Right lobe of liver (tissue), 6 donors: ENCODE measurements at regions not wholly inside any gene's neighbourhood (a gene's known extent, or its start where the extent isn't known, plus 50 kb on each side); places are given as distances from the start of the nearest gene placed in this dataset.

Experiments used
- ATAC-seq, 4 donors: fragments of 200-7000 bp; cut with Tn5 transposase; one replicate each; pipeline ENCODE4 v1.9.1; 2020; ENCODE audit warnings: mild to moderate bottlenecking in 4 of 4, moderate library complexity in 4 of 4
- DNase-seq, 3 donors: peaks; one replicate each; pipeline ENCODE4 v3.0.0-alpha.2; 2020
- H3K27ac ChIP-seq, 3 donors: fragments of 200-600 bp; one replicate each; pipeline ENCODE4 v1.8.0; 2022
- H3K27me3 ChIP-seq, 2 donors: fragments of 200-600 bp; one replicate each; pipeline ENCODE4 v1.8.0; 2022
- H3K36me3 ChIP-seq, 4 donors: fragments of 200-600 bp; sonication (generic) in 1 of 4; one replicate each; pipeline versions ENCODE4 v1.5.1 to v1.8.0; 2017 to 2022; ENCODE audit warnings: control low read depth in 1 of 4
- H3K4me1 ChIP-seq, 4 donors: fragments of 200-600 bp; sonication (generic) in 1 of 4; one replicate each; pipeline versions ENCODE4 v1.5.1 to v1.8.0; 2017 to 2022; ENCODE audit warnings: control low read depth in 1 of 4
- H3K4me3 ChIP-seq, 3 donors: fragments of 200-600 bp; one replicate each; pipeline ENCODE4 v1.8.0; 2022
- H3K9me3 ChIP-seq, 4 donors: fragments of 200-600 bp; sonication (generic) in 1 of 4; one replicate each; pipeline versions ENCODE4 v1.5.1 to v1.8.0; 2017 to 2022; ENCODE audit warnings: control low read depth in 1 of 4
- CTCF ChIP-seq, 4 donors: fragments of 200-600 bp in 3 of 4; fragments of 450-650 bp in 1 of 4; IDR thresholded peaks; one replicate each; pipeline versions ENCODE4 v1.5.1 to v1.8.0; 2016 to 2022; ENCODE audit warnings: antibody characterized with exemption in 4 of 4, mild to moderate bottlenecking in 2 of 4
- POLR2A ChIP-seq: fragments of 450-650 bp; IDR thresholded peaks from one replicate; pipeline ENCODE4 v1.6.1; 2017; ENCODE audit warnings: antibody characterized with exemption, mild to moderate bottlenecking
- WGBS: methylation state at CpG from one replicate; pipeline ENCODE4 v1.1.6; 2018; ENCODE audit warnings: low coverage, low lambda C conversion rate; ENCODE audit not compliant: insufficient coverage; ENCODE audit errors: missing lambda C conversion rate; 5-methylcytosine and 5-hydroxymethylcytosine counted together
- intact Hi-C, 2 donors: fragments of 100-400 bp; cut with DNase I; formaldehyde crosslinking; loops; one replicate each; pipeline versions ENCODE4 v1.11.2 to v1.14.1; 2022
- donor health status: DM: no; HTN: yes; CAD: no.
- donor health status: DM: no; HTN: no; CAD: no.
- donor health status: DM: no; HTN: no; CAD: no.
- donor health status: DM: no; HTN: yes; CAD: no.
- donor health status: DM: no; HTN: yes; CAD: no.

- DNase-seq: no peak
- no peaks in the 10 kb centered on the region for H3K4me1 ChIP-seq
- no peak overlapping the region for H3K4me3 ChIP-seq
- H3K36me3 ChIP-seq: no peaks in the 10 kb centered on the region
- no peak for ATAC-seq
- H3K27me3 ChIP-seq: no peaks in the 10 kb centered on the region
- WGBS: 20% methylated on average over 2 of the region's 2 CpGs
- H3K9me3 ChIP-seq: no peaks in the 10 kb centered on the region
- intact Hi-C loops: no loop called here
- no peak overlapping the region for H3K27ac ChIP-seq
- TF ChIP-seq CTCF (IDR thresholded peaks at IDR 0.05) (no peak), POLR2A (no peak)
Observed at GRCh38 chr1:14323568-14324247, 274.8 kb upstream of the KAZN start.

- TF ChIP-seq CTCF (IDR thresholded peaks at IDR 0.05): no peak
- no peak for TF ChIP-seq POLR2A
- Histone ChIP-seq H3K4me3 (no peak overlapping the region), H3K9me3 (no peaks in the 10 kb centered on the region), H3K27me3 (no peaks in the 10 kb centered on the region), H3K36me3 (no peaks in the 10 kb centered on the region), H3K27ac (no peak overlapping the region), H3K4me1 (no peaks in the 10 kb centered on the region)
- intact Hi-C loops: no loop called here
- WGBS: 19% methylated on average over 2 of the region's 2 CpGs
- ATAC-seq: no peak
- DNase-seq: no peak
Observed at GRCh38 chr1:14324248-14324630, 274.2 kb upstream of the KAZN start.

- Histone ChIP-seq H3K27ac (no peak overlapping the region), H3K9me3 (no peaks in the 10 kb centered on the region), H3K36me3 (no peaks in the 10 kb centered on the region), H3K4me1 (no peaks in the 10 kb centered on the region), H3K27me3 (no peaks in the 10 kb centered on the region), H3K4me3 (no peak overlapping the region)
- TF ChIP-seq CTCF (IDR thresholded peaks at IDR 0.05): no peak
- no peak for TF ChIP-seq POLR2A
- 67% methylated on average over 3 of the region's 3 CpGs for WGBS
- ATAC-seq (no peak), DNase-seq (no peak)
- intact Hi-C loops: no loop called here
Observed at GRCh38 chr1:14326857-14327256, 271.6 kb upstream of the KAZN start.

GRCh38 chr1:14328685-14329084 is 269.8 kb upstream of the KAZN start:
- Histone ChIP-seq H3K36me3 (no peaks in the 10 kb centered on the region), H3K27me3 (no peaks in the 10 kb centered on the region), H3K9me3 (no peaks in the 10 kb centered on the region), H3K27ac (no peak overlapping the region), H3K4me1 (no peaks in the 10 kb centered on the region), H3K4me3 (no peak overlapping the region)
- intact Hi-C loops: no loop called here
- no peak for TF ChIP-seq CTCF (IDR thresholded peaks at IDR 0.05)
- TF ChIP-seq POLR2A: no peak
- no peak for DNase-seq
- ATAC-seq: no peak

GRCh38 chr1:14332158-14332557 is 266.3 kb upstream of the KAZN start:
- intact Hi-C loops: no loop called here

More at GRCh38 chr1:14332158-14332557, 266.3 kb upstream of the KAZN start:
- Histone ChIP-seq H3K27me3 (no peaks in the 10 kb centered on the region), H3K4me1 (no peaks in the 10 kb centered on the region), H3K4me3 (no peak overlapping the region), H3K36me3 (no peaks in the 10 kb centered on the region), H3K27ac (no peak overlapping the region), H3K9me3 (no peaks in the 10 kb centered on the region)
- DNase-seq (no peak), ATAC-seq (no peak)
- TF ChIP-seq CTCF (IDR thresholded peaks at IDR 0.05): no peak
- no peak for TF ChIP-seq POLR2A
- 61% methylated on average over 4 of the region's 4 CpGs for WGBS
